GM12873 (cell line): ENCODE measurements at regions not wholly inside any gene's neighbourhood (a gene's known extent, or its start where the extent isn't known, plus 50 kb on each side); places are given as distances from the start of the nearest gene placed in this dataset.
A peak's percentile ranks its signal among the peaks of the same experiment; 100 is the strongest.

Experiments used
- CTCF ChIP-seq: IDR thresholded peaks from 2 replicates; pipeline ENCODE4 v1.5.1; 2012; ENCODE audit warnings: low read depth, mild to moderate bottlenecking, moderate library complexity, low read length, control low read depth; ENCODE audit not compliant: insufficient read depth; ENCODE audit errors: missing control alignments

GRCh38 chr15:31265871-31266711 is 60.5 kb upstream of the KLF13 start:
- TF ChIP-seq CTCF = peak; percentile 34

GRCh38 chr15:31266712-31267111 is 59.9 kb upstream of the KLF13 start:
- TF ChIP-seq CTCF = no peak

GRCh38 chr15:31267161-31268107 is 59.2 kb upstream of the KLF13 start:
- no peak for TF ChIP-seq CTCF

- no peak for TF ChIP-seq CTCF
Observed at GRCh38 chr15:31268108-31268501, 58.5 kb upstream of the KLF13 start.

- no peak for TF ChIP-seq CTCF
Observed at GRCh38 chr15:31268911-31269784, 57.5 kb upstream of the KLF13 start.

GRCh38 chr15:31269816-31270575 is 56.6 kb upstream of the KLF13 start:
- no peak for TF ChIP-seq CTCF
